Uterus (tissue), 3 donors: ENCODE measurements at regions not wholly inside any gene's neighbourhood (a gene's known extent, or its start where the extent isn't known, plus 50 kb on each side); places are given as distances from the start of the nearest gene placed in this dataset.

Experiments
- DNase-seq, 2 donors: peaks; one replicate each; pipeline ENCODE4 v3.0.0-alpha.2; 2019 to 2020
- H3K27ac ChIP-seq, 2 donors: fragments of 200-600 bp; sonication (generic); 1 replicate in 1 of 2; 2 replicates in 1 of 2; pipeline ENCODE4 v1.5.1; 2016 to 2018
- H3K27me3 ChIP-seq, 2 donors: fragments of 200-600 bp; sonication (generic); one replicate each; pipeline ENCODE4 v1.5.1; 2018 to 2019; ENCODE audit warnings: control low read depth in 1 of 2
- H3K36me3 ChIP-seq, 2 donors: fragments of 200-600 bp; sonication (generic); one replicate each; pipeline ENCODE4 v1.5.1; 2019; ENCODE audit warnings: control low read depth in 1 of 2
- H3K4me1 ChIP-seq, 2 donors: fragments of 200-600 bp; sonication (generic); one replicate each; pipeline ENCODE4 v1.5.1; 2018 to 2019; ENCODE audit warnings: control low read depth in 1 of 2
- H3K4me3 ChIP-seq, 2 donors: fragments of 200-600 bp; sonication (generic); 1 replicate in 1 of 2; 2 replicates in 1 of 2; pipeline ENCODE4 v1.5.1; 2018 to 2019; ENCODE audit warnings: mild to moderate bottlenecking in 1 of 2
- H3K9me3 ChIP-seq, 2 donors: fragments of 200-600 bp; sonication (generic); one replicate each; pipeline ENCODE4 v1.5.1; 2019; ENCODE audit warnings: control low read depth in 1 of 2
- POLR2A ChIP-seq, 2 donors: fragments of 450-650 bp; IDR thresholded peaks; one replicate each; pipeline ENCODE4 v1.6.1; 2016; ENCODE audit warnings: antibody characterized with exemption in 2 of 2, mild to moderate bottlenecking in 1 of 2, moderate library complexity in 1 of 2
- intact Hi-C: fragments of 100-400 bp; cut with DNase I; formaldehyde crosslinking; loops from one replicate; pipeline ENCODE4 v1.15.1; 2023; ENCODE audit warnings: low total_unique reads
- TF ChIP-seq, protein P1 (sequence below), 4 experiments: fragments of 200-600 bp in 2 of 4; fragments of 450-650 bp in 2 of 4; sonication (generic) in 2 of 4; IDR thresholded peaks; one replicate each; pipeline ENCODE4 v1.5.1; 2016 to 2019; ENCODE audit warnings: antibody characterized with exemption in 4 of 4, mild to moderate bottlenecking in 2 of 4, moderate library complexity in 1 of 4
- donor health status: DM: yes; HTN: yes; CAD: no.

- TF ChIP-seq, protein P1, sequence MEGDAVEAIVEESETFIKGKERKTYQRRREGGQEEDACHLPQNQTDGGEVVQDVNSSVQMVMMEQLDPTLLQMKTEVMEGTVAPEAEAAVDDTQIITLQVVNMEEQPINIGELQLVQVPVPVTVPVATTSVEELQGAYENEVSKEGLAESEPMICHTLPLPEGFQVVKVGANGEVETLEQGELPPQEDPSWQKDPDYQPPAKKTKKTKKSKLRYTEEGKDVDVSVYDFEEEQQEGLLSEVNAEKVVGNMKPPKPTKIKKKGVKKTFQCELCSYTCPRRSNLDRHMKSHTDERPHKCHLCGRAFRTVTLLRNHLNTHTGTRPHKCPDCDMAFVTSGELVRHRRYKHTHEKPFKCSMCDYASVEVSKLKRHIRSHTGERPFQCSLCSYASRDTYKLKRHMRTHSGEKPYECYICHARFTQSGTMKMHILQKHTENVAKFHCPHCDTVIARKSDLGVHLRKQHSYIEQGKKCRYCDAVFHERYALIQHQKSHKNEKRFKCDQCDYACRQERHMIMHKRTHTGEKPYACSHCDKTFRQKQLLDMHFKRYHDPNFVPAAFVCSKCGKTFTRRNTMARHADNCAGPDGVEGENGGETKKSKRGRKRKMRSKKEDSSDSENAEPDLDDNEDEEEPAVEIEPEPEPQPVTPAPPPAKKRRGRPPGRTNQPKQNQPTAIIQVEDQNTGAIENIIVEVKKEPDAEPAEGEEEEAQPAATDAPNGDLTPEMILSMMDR (IDR thresholded peaks at IDR 0.05) = no peak
- Histone ChIP-seq H3K27me3 (no peaks in the 10 kb centered on the region), H3K36me3 (no peaks in the 10 kb centered on the region), H3K27ac (no peak overlapping the region), H3K9me3 (no peaks in the 10 kb centered on the region), H3K4me3 (no peak overlapping the region), H3K4me1 (no peaks in the 10 kb centered on the region)
- intact Hi-C loops = no loop called here
- no peak for DNase-seq
Observed at GRCh38 chr12:67388331-67389138, 119.4 kb downstream of the CAND1 start.

DNA sequence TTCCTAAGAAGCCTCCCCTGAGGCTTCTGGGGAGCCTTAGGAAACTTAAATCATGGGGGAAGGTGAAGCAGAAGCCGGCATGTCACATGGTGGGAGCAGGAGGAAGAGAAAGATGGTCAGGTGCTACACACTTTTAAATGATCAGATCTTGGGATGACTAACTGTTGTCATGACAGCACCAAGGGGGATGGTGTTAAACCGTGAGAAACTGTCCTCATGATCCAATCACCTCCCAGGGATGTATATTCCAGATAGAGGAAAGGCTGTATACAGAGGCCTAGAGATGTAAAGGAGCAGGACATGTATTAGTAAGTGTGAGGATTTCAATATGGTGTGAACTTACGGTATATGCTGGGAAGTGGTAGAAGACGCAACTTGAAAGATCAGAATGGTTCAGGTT, 121.1 kb downstream of the CAND1 start:
- TF ChIP-seq, protein P1 (IDR thresholded peaks at IDR 0.05) = no peak
- TF ChIP-seq POLR2A (IDR thresholded peaks at IDR 0.05) = no peak
- intact Hi-C loops = no loop called here
- no peaks in the 10 kb centered on the region for H3K36me3 ChIP-seq

DNA sequence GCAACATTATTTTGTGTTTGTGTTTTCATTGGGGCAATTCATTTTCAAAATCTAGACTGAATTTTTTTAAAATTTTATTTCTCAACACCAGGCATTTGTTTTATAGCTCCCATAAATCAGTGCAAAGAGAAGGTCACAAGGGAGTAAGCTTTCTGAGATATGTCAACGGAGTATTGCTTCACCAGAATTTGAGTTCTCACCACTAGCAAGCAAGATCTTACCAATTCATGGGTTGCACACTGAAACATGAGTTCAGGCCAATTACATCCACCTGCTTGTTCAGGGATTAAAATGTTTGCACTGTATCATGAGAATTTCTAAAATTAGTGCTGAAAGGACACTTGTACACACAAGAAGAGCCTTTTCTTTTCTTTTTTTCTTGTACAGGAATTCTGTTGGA, 121.9 kb downstream of the CAND1 start:
- Histone ChIP-seq H3K27me3 (peaks cover 0 to 3% of the 10 kb centered on the region in 2 donors), H3K27ac (no peak overlapping the region), H3K4me3 (no peak overlapping the region), H3K4me1 (no peaks in the 10 kb centered on the region), H3K9me3 (no peaks in the 10 kb centered on the region), H3K36me3 (no peaks in the 10 kb centered on the region)
- intact Hi-C loops = no loop called here
- DNase-seq = no peak
- TF ChIP-seq, protein P1 (IDR thresholded peaks at IDR 0.05) = no peak
- no peak for TF ChIP-seq POLR2A (IDR thresholded peaks at IDR 0.05)

More for the DNA sequence above, 121.1 kb downstream of the CAND1 start:
- peaks cover 0 to 3% of the 10 kb centered on the region in 2 donors for H3K27me3 ChIP-seq
- H3K9me3 ChIP-seq = no peaks in the 10 kb centered on the region
- no peaks in the 10 kb centered on the region for H3K4me1 ChIP-seq
- no peak overlapping the region for H3K4me3 ChIP-seq
- no peak overlapping the region for H3K27ac ChIP-seq
- no peak for DNase-seq

DNA sequence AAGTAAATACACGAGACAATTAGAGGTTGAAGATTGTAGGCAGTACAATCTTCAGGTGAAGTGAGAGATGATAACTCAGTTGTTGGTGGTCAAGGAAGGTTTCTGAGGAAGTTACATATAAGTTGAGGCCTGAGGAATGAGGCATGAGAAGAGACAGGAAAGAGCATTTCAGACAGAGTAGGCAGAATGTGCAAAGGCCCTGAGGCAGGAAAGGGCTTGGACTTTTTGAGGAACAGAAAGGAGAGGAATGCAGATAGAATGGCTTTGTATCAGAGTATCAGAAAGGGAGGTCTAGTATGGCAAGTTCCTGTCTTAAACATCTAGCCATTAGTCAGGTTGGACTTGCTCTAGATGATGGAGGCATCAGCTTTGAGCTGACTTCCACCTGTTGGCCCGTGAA, 122.5 kb downstream of the CAND1 start:
- no peak for DNase-seq
- Histone ChIP-seq H3K4me1 (no peaks in the 10 kb centered on the region), H3K36me3 (no peaks in the 10 kb centered on the region), H3K27me3 (peaks cover 0 to 3% of the 10 kb centered on the region in 2 donors), H3K27ac (no peak overlapping the region), H3K4me3 (no peak overlapping the region), H3K9me3 (no peaks in the 10 kb centered on the region)
- TF ChIP-seq POLR2A (IDR thresholded peaks at IDR 0.05) = no peak
- TF ChIP-seq, protein P1 (IDR thresholded peaks at IDR 0.05) = no peak
- intact Hi-C loops = no loop called here

- Histone ChIP-seq H3K27ac (no peak overlapping the region), H3K9me3 (no peaks in the 10 kb centered on the region), H3K4me3 (no peak overlapping the region), H3K27me3 (peaks cover 0 to 3% of the 10 kb centered on the region in 2 donors), H3K36me3 (no peaks in the 10 kb centered on the region), H3K4me1 (no peaks in the 10 kb centered on the region)
- TF ChIP-seq, protein P1 (IDR thresholded peaks at IDR 0.05) = peak in 2 of 4 experiments; percentile 4 to 18
- TF ChIP-seq POLR2A (IDR thresholded peaks at IDR 0.05) = no peak
- intact Hi-C loops = no loop called here
- DNase-seq = peak; percentile 32 to 39
Observed at GRCh38 chr12:67394550-67394949, 125.4 kb downstream of the CAND1 start.
